HEK293 (cell line): ENCODE measurements at regions not wholly inside any gene's neighbourhood (a gene's known extent, or its start where the extent isn't known, plus 50 kb on each side); places are given as distances from the start of the nearest gene placed in this dataset.

Source experiments
- CTCF ChIA-PET: fragments of 350-600 bp; formaldehyde crosslinking; extraction: SDS; loops from one replicate; lab custom pipeline; 2021; ENCODE audit warnings: antibody characterized with exemption; lab: Yijun Ruan, JAX
- POLR2A ChIA-PET: fragments of 300-600 bp; formaldehyde crosslinking; extraction: SDS; loops from one replicate; lab custom pipeline; 2020; ENCODE audit warnings: antibody characterized with exemption, inconsistent platforms; lab: Yijun Ruan, JAX
- H3K27ac ChIP-seq: fragments of 200-500 bp; sonication (Bioruptor generic); 2 replicates; pipeline ENCODE4 v1.5.1; 2014; ENCODE audit warnings: low read depth, low read length, control low read depth, inconsistent platforms; ENCODE audit errors: extremely low read depth
- H3K36me3 ChIP-seq, 2 experiments: fragments of 200-500 bp in 1 of 2; sonication (Bioruptor generic) in 1 of 2; 1 replicate in 1 of 2; 2 replicates in 1 of 2; pipeline ENCODE4 v1.5.1; 2014 to 2017; ENCODE audit warnings: inconsistent platforms in 2 of 2, low read length in 2 of 2; ENCODE audit not compliant: control insufficient read depth in 2 of 2, insufficient read depth in 1 of 2
- H3K4me1 ChIP-seq: fragments of 200-500 bp; sonication (Bioruptor generic); 2 replicates; pipeline ENCODE4 v1.5.1; 2014; ENCODE audit warnings: mild to moderate bottlenecking, low read length, inconsistent platforms; ENCODE audit not compliant: control insufficient read depth, insufficient read depth
- H3K4me3 ChIP-seq: 2 replicates; pipeline ENCODE4 v1.5.1; 2011; ENCODE audit warnings: low read depth, mild to moderate bottlenecking, control low read depth, low read length, moderate library complexity
- H3K9me3 ChIP-seq: fragments of 200-500 bp; sonication (Bioruptor generic); 2 replicates; pipeline ENCODE4 v1.5.1; 2014; ENCODE audit warnings: low read depth, low read length, inconsistent platforms; ENCODE audit not compliant: control insufficient read depth, insufficient read depth
- CTCF ChIP-seq: fragments of 450-650 bp; formaldehyde crosslinking; IDR thresholded peaks from 2 replicates; pipeline ENCODE4 v1.5.1; 2016; ENCODE audit warnings: missing biosample characterization, missing genetic modification characterization
- GLI2 ChIP-seq: fragments of 450-650 bp; formaldehyde crosslinking; IDR thresholded peaks from 2 replicates; pipeline ENCODE4; 2017; ENCODE audit warnings: missing biosample characterization, missing genetic modification characterization, low read depth, borderline replicate concordance
- KLF10 ChIP-seq: fragments of 450-650 bp; IDR thresholded peaks from 2 replicates; pipeline ENCODE4 v1.5.1; 2018; ENCODE audit warnings: missing biosample characterization, mild to moderate bottlenecking, missing genetic modification characterization
- OSR2 ChIP-seq: fragments of 450-650 bp; formaldehyde crosslinking; IDR thresholded peaks from 2 replicates; pipeline ENCODE4 v1.5.1; 2016; ENCODE audit warnings: missing biosample characterization, missing genetic modification characterization
- OVOL3 ChIP-seq: fragments of 450-650 bp; formaldehyde crosslinking; IDR thresholded peaks from 2 replicates; pipeline ENCODE4 v1.5.1; 2016; ENCODE audit warnings: missing biosample characterization, missing genetic modification characterization
- PATZ1 ChIP-seq: fragments of 450-650 bp; formaldehyde crosslinking; IDR thresholded peaks from 2 replicates; pipeline ENCODE4 v1.5.1; 2016; ENCODE audit warnings: missing biosample characterization, missing genetic modification characterization
- SP3 ChIP-seq: fragments of 450-650 bp; formaldehyde crosslinking; IDR thresholded peaks from 2 replicates; pipeline ENCODE4 v1.5.1; 2016; ENCODE audit warnings: missing biosample characterization, missing genetic modification characterization
- ZBTB6 ChIP-seq: fragments of 450-650 bp; formaldehyde crosslinking; IDR thresholded peaks from 2 replicates; pipeline ENCODE4 v1.5.1; 2017; ENCODE audit warnings: missing biosample characterization, missing genetic modification characterization
- ZEB2 ChIP-seq: fragments of 450-650 bp; formaldehyde crosslinking; IDR thresholded peaks from 2 replicates; pipeline ENCODE4 v1.5.1; 2016; ENCODE audit warnings: missing biosample characterization, missing genetic modification characterization
- ZFP41 ChIP-seq: fragments of 450-650 bp; formaldehyde crosslinking; IDR thresholded peaks from 2 replicates; pipeline ENCODE4 v1.5.1; 2016; ENCODE audit warnings: missing biosample characterization, missing genetic modification characterization, borderline replicate concordance
- ZNF114 ChIP-seq: fragments of 450-650 bp; formaldehyde crosslinking; IDR thresholded peaks from 2 replicates; pipeline ENCODE4 v1.5.0; 2017; ENCODE audit warnings: missing biosample characterization, missing genetic modification characterization
- ZNF121 ChIP-seq: fragments of 450-650 bp; formaldehyde crosslinking; IDR thresholded peaks from 2 replicates; pipeline ENCODE4 v1.5.1; 2016; ENCODE audit warnings: missing biosample characterization, missing genetic modification characterization
- ZNF221 ChIP-seq: fragments of 450-650 bp; formaldehyde crosslinking; IDR thresholded peaks from 2 replicates; pipeline ENCODE4 v1.5.1; 2017; ENCODE audit warnings: missing biosample characterization, missing genetic modification characterization, borderline replicate concordance
- ZNF26 ChIP-seq: fragments of 450-650 bp; formaldehyde crosslinking; IDR thresholded peaks from 2 replicates; pipeline ENCODE4 v1.5.1; 2016; ENCODE audit warnings: missing biosample characterization, missing genetic modification characterization
- ZNF280C ChIP-seq: fragments of 450-650 bp; formaldehyde crosslinking; IDR thresholded peaks from 2 replicates; pipeline ENCODE4 v1.5.1; 2016; ENCODE audit warnings: missing biosample characterization, missing genetic modification characterization
- ZNF292 ChIP-seq: fragments of 450-650 bp; formaldehyde crosslinking; IDR thresholded peaks from 2 replicates; pipeline ENCODE4 v1.5.1; 2016; ENCODE audit warnings: low read depth, missing biosample characterization, missing genetic modification characterization, borderline replicate concordance
- ZNF302 ChIP-seq: fragments of 450-650 bp; formaldehyde crosslinking; IDR thresholded peaks from 2 replicates; pipeline ENCODE4 v1.5.1; 2016; ENCODE audit warnings: missing biosample characterization, missing genetic modification characterization, low read depth
- ZNF37A ChIP-seq: fragments of 450-650 bp; IDR thresholded peaks from 2 replicates; pipeline ENCODE4 v1.5.1; 2018; ENCODE audit warnings: missing biosample characterization, missing genetic modification characterization
- ZNF580 ChIP-seq: fragments of 450-650 bp; formaldehyde crosslinking; IDR thresholded peaks from 2 replicates; pipeline ENCODE4 v1.5.1; 2016; ENCODE audit warnings: missing biosample characterization, missing genetic modification characterization
- ZNF621 ChIP-seq: fragments of 450-650 bp; formaldehyde crosslinking; IDR thresholded peaks from 2 replicates; pipeline ENCODE4 v1.5.1; 2017; ENCODE audit warnings: missing biosample characterization, missing genetic modification characterization
- ZNF777 ChIP-seq: fragments of 450-650 bp; formaldehyde crosslinking; IDR thresholded peaks from 2 replicates; pipeline ENCODE4 v1.5.1; 2017; ENCODE audit warnings: missing biosample characterization, missing genetic modification characterization, borderline replicate concordance
- ZNF791 ChIP-seq: fragments of 450-650 bp; formaldehyde crosslinking; IDR thresholded peaks from 2 replicates; pipeline ENCODE4 v1.5.1; 2016; ENCODE audit warnings: missing biosample characterization, missing genetic modification characterization
- ZSCAN5A ChIP-seq: fragments of 450-650 bp; formaldehyde crosslinking; IDR thresholded peaks from 2 replicates; pipeline ENCODE4 v1.5.1; 2016; ENCODE audit warnings: missing biosample characterization, missing genetic modification characterization
- ZXDB ChIP-seq: fragments of 450-650 bp; formaldehyde crosslinking; IDR thresholded peaks from 2 replicates; pipeline ENCODE4 v1.5.1; 2016; ENCODE audit warnings: missing biosample characterization, missing genetic modification characterization

GRCh38 chr11:133677387-133677786 lies 145.1 kb upstream of the OPCML start (continued):
- no peak for TF ChIP-seq PATZ1
- TF ChIP-seq ZFP41 (tag by site-specific recombination), result no peak
- TF ChIP-seq ZNF791 (tag by site-specific recombination), result no peak
- no peak for TF ChIP-seq ZEB2
- TF ChIP-seq ZNF121, result no peak
- TF ChIP-seq, all 188 proteins: peak for 0

- ChIA-PET POLR2A (no interaction called here), CTCF (no interaction called here)
- TF ChIP-seq ZSCAN5A (tag by site-specific recombination) (no peak), ZNF292 (tag by site-specific recombination) (no peak), ZNF280C (tag by site-specific recombination) (no peak), ZNF26 (tag by site-specific recombination) (no peak), OSR2 (tag by site-specific recombination) (no peak), ZNF221 (tag by site-specific recombination) (no peak), ZNF777 (no peak), ZNF37A (tag by site-specific recombination) (no peak), GLI2 (no peak), SP3 (tag by site-specific recombination) (no peak), ZEB2 (no peak), CTCF (tag by site-specific recombination) (no peak), ZNF114 (tag by site-specific recombination) (no peak), ZNF580 (tag by site-specific recombination) (no peak), KLF10 (tag by site-specific recombination) (no peak), OVOL3 (tag by site-specific recombination) (no peak), ZBTB6 (tag by site-specific recombination) (no peak), ZNF302 (tag by site-specific recombination) (no peak), ZNF621 (tag by site-specific recombination) (no peak), ZXDB (tag by site-specific recombination) (no peak)
- Histone ChIP-seq H3K27ac (no peak overlapping the region), H3K4me1 (no peaks in the 10 kb centered on the region), H3K4me3 (no peak overlapping the region), H3K9me3 (no peaks in the 10 kb centered on the region), H3K36me3 (no peaks in the 10 kb centered on the region)
These were observed 144.0 kb upstream of the OPCML start for GRCh38 chr11:133676265-133676664.
